RPMI8226 (cell line): ENCODE measurements at regions not wholly inside any gene's neighbourhood (a gene's known extent, or its start where the extent isn't known, plus 50 kb on each side); places are given as distances from the start of the nearest gene placed in this dataset.

Source experiments
- DNase-seq: peaks from one replicate; pipeline ENCODE4 v3.0.0-alpha.2; 2015

DNA sequence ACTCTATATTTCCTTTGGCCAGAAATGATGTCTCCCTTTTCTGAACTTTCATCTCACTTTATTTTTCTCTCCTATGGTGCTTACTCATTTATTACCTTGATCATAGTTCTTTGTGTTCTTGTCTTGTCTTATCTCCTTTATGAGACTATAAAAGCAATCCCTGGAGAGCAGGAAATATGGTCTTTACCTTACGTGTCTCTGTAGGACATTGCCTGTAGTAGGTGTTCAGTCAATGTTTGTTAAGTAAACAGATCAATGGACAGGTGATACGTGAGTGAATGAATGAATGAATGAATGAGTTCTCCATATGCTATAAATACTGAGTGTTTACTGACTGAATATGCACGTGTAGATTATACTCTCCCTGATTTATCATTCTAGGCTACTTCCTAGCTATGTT, 193.7 kb upstream of the HMGA2 start:
- no peak for DNase-seq

- no peak for DNase-seq
Measured at GRCh38 chr12:65631621-65632111, 192.6 kb upstream of the HMGA2 start.

DNA sequence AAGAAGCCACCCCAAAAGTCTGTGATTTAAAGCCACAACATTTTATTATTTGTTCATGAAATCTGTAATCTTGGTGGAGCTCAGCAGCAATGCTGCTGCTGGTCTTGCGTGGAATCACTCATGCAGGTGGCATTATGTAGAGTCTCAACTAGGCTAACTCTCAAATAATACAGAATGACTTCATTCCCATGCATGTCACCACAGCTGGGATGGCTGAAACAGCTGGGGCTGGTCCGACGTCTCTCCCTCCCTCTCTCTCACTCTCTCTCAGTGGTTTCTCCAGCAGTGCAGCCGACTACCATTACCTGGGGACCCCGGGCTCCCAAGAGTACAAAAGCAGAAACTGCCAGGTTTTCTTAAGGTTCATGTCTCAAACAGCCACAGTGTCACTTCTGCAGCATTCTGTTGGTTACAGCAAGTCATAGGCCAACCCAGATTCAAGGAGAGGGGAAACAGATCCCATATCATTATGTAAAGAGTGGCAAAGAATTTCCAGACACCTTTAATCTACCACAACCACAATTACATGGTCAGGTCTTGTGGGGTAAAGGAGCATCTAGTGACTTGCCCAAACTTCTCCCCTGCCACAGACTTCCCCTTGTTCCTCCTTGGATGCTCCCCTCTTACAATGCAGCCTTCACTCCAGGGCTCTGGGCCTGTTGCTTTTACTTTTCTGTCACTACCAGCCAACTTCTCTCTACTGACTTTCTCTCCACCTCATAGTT, 192.0 kb upstream of the HMGA2 start:
- DNase-seq: no peak

DNA sequence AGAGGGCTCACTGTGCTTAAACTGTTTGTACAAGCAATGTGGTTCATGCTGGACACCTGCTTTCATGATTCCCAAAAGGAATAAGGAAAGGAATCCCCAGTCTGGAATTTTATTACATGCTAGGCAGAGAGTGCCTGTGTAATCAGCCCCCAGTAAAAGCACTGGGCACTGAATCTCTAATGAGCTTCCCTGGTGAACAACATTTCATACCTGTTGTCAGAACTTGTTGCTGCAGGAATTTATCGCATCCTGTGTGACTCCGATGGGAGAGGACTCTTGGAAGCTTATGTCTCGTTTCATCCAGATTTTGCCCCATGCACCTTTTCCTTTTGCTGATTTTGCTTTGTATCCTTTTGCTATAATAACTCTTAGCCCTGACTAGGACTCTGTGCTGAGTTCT, 190.2 kb upstream of the HMGA2 start:
- DNase-seq: no peak

- no peak for DNase-seq
Measured at GRCh38 chr12:65634626-65635331, 189.5 kb upstream of the HMGA2 start.

DNA sequence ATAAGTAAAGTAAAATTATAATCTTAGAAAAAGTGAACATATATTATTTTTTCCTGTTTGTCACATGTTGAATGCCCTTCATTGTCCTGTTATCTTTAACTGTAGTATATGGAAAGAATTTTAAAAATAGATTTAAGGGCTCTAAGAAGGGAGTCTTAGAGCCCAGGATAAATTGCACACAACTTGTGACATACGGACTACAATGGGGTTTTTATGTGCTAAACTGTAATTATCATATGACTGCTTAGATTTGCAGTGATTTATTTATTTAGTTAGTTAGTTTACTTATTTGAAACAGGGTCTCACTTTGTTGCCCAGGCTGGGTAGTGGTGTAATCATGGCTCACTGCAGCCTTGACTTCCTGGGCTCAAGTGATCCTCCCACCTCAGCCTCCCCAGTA, 187.8 kb upstream of the HMGA2 start:
- no peak for DNase-seq

GRCh38 chr12:65637150-65637549, 187.1 kb upstream of the HMGA2 start:
- no peak for DNase-seq

DNA sequence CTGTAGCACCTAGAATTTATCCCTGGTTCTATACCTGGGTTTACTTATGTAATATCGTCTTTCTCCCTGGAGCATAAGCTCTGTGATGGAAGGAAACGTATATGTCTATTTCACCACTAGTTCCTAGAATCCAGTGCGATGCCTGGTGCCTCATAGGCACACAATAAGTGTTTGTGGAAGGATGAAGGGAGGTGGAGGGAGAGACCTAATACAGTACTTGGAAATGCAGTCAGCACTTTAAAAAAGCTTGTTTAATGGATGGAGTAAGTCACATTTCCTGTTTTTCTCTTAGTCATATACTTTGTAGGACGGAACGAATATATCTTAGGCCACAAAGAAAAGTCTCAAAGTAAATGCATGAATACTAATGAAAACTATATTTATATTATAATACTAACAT, 186.5 kb upstream of the HMGA2 start:
- no peak for DNase-seq

GRCh38 chr12:65638324-65638723, 186.0 kb upstream of the HMGA2 start:
- no peak for DNase-seq

- DNase-seq: no peak
Measured at GRCh38 chr12:65640489-65640901, 183.8 kb upstream of the HMGA2 start.

GRCh38 chr12:65642061-65642661, 182.1 kb upstream of the HMGA2 start:
- no peak for DNase-seq

DNA sequence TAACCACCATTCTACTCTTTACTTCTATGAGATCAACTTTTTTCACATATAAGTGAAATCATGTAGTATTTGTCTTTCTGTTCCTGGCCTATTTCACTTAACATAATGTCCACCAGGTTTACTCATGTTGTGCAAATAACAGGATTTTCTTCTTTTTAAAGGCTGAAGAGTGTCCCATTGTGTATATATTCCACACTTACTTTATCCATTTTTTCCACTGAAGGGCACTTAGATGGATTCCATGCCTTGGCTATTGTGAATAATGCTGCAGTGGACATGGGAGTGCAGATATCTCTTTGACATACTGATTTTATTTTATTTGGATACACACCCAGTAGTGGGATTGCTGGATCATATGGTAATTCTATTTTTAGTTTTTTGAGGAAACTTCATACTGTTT, 181.1 kb upstream of the HMGA2 start:
- no peak for DNase-seq

DNA sequence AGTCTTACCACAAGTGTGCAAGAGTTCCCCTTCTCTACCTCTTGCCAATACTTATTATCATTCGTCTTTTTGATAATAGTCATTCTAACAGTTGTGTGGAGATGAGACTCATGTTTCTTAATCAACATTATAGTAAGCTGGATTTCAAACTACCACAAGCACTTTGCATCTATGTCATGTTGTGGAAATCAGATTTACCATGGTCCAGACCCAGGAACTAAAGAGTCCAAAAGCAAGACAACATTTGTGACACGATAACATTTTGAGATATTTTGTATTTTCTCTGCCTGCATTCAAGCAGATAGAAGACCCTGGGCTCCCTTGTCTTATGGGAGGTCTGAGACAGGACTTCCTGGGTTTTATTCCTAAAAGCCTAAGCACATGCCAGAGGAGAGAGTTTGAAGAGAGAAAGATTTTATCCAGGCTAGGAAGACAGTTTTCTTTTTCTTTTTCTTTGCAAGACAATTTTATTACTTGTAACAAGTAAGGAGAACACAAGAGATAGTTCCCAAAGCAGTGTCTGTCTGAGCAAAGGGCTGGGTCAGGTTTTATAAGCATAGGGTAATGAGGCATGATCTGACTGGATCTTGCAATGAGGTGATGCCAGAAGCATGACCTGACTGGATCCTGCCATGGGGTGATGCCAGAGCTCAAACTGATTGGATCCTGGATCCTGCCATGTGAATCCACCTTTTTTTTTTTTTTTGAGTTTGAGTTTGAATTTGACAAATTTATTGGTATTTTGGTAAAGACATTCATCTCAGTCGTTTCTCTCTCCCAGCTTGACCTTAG, 180.5 kb upstream of the HMGA2 start:
- no peak for DNase-seq

- no peak for DNase-seq
Measured at GRCh38 chr12:65646127-65646643, 178.1 kb upstream of the HMGA2 start.

- no peak for DNase-seq
Measured at GRCh38 chr12:65647074-65647473, 177.2 kb upstream of the HMGA2 start.

GRCh38 chr12:65648461-65648860, 175.8 kb upstream of the HMGA2 start:
- DNase-seq: no peak

DNA sequence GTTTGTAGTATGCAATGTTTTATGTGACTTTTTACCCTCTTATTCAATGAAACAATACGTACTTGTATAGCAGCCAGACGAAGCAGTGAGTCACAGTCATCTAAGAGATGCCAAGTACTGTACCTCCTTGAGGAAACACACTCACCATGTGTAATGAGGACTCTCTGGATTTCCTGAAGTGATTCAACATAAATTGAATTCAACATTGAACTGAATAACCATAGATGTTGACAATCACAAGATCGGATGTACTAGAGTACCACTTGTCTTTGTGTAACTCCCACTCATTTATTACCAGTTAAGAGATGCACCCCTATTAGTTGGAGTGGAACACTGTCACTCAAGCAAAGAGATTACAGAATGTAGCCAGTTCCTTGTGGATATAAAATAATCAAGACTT, 175.2 kb upstream of the HMGA2 start:
- no peak for DNase-seq

- DNase-seq: no peak
Measured at GRCh38 chr12:65651060-65651459, 173.2 kb upstream of the HMGA2 start.

- no peak for DNase-seq
Measured at GRCh38 chr12:65653321-65653720, 171.0 kb upstream of the HMGA2 start.

GRCh38 chr12:65653946-65654629, 170.2 kb upstream of the HMGA2 start:
- DNase-seq: no peak

DNA sequence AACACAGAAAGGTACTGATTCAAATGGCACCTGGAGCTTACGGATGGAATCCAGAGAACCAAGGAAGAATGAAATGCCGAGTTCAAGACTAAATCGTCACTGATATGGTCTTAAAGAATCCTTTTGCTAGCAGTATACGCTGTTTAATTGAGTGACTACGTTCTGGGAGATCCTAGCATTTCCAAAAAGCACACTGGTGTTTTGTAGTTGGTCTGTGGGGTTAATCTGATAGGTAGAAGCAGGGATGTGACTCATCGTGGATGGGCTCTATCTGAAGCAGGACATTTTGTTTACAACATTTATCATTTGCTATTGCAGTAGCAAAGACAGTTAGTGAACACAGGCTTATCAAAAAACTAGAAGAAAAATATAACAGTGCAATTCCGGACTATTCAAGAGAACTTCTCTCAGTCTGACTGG, 169.2 kb upstream of the HMGA2 start:
- no peak for DNase-seq

DNA sequence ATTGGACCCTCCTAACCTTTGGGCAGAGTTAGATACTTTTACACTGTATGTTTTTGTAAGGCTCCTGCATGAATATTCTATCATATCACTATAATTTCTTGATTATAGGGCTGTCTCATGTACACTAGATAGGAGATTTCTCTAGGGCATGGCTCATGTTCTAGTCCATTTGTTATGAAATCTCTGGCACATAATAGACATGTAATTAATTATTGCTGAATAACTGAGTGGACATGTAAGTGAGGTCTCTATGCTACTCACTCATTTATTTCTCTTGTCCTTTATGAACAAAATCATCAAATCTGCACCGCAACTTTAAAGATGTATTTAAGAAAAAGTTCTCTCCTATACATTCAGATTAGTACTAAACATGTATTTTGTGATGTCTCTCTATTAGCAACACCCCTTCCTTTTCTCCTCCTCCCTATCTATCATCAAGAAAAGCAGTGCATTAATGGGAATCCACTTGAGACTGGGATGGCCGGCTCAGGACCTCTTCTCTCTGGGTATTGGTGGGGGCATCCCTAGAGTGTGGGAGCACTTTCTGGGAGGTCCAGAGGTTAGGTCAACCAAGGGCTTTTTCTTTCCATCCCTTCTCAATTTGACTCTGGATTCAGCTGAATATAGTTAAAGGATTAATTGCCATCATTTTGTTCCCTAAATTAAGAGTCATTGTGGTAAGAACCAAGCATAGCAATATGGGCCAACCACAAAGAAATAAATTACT, 168.0 kb upstream of the HMGA2 start:
- no peak for DNase-seq
